ENCODE measurements at regions not wholly inside any gene's neighbourhood (a gene's known extent, or its start where the extent isn't known, plus 50 kb on each side); places are given as distances from the start of the nearest gene placed in this dataset.
"Not testable (repeated sequence)": the region's sequence is repeated elsewhere in the genome, so short reads cannot be mapped to it uniquely, and the experiment has no call there.

DNA sequence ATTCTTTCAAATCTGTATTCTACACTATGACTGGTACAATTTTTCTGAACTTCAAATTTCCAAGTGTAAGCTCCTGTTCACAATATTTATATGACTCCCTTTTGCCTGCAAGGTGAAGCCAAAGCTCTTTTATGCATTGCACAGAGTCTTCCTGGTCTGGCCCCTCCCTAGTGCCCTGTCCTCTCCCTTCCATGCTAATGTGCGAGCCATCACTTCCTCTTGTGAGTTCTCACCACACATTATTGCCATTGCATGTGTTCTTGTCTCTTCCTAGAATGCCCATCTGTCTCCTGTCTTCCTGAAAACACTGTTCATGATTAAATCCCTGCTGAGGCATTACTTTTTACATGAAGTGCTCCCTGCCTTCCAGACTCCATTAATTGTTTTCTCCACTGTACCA, 169.9 kb downstream of the MC4R start:
- no peak for DNase-seq (ENCODE audit: low read depth)

DNA sequence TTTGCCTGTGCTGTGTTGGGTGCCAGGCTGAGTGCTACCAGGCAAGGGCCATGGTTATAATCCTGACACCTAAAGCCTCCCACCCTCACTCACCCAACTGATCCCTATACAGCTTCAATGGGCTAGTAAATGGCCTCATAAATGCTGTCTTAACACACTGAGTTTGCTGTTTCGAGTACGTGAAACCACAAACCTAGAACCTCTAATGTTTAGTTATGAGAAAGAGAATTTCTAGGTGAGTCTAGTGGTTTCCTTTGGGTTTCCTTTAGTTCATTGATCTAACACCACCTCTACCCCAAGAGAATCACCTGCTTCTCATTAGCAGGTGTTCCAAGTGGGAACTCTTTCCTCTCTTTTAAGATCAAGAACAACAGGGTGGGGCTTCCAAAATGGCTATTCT, 172.0 kb downstream of the MC4R start:
- DNase-seq (ENCODE audit: low read depth): no peak

DNA sequence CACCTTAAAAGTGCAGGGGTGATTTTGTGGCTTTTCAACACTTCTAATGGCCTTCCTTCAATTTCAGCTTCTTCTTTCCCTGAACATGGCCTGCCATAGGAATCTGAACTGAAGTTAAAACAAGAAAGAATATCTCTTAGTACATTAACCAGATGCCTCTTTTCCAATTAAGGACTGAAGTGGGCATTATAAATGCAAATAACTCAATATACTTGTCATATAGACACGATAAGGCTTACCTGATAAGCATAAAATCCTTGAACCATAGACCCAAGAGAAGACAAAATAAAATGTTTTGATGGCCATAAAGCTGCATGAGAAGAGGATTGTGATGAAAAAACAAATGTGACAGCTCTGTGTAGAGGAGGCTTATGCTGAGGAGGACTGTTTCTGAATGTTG, 173.1 kb downstream of the MC4R start:
- DNase-seq (ENCODE audit: low read depth): no peak

GRCh38 chr18:60197671-60198462, 174.7 kb downstream of the MC4R start:
- DNase-seq (ENCODE audit: low read depth): no peak

DNA sequence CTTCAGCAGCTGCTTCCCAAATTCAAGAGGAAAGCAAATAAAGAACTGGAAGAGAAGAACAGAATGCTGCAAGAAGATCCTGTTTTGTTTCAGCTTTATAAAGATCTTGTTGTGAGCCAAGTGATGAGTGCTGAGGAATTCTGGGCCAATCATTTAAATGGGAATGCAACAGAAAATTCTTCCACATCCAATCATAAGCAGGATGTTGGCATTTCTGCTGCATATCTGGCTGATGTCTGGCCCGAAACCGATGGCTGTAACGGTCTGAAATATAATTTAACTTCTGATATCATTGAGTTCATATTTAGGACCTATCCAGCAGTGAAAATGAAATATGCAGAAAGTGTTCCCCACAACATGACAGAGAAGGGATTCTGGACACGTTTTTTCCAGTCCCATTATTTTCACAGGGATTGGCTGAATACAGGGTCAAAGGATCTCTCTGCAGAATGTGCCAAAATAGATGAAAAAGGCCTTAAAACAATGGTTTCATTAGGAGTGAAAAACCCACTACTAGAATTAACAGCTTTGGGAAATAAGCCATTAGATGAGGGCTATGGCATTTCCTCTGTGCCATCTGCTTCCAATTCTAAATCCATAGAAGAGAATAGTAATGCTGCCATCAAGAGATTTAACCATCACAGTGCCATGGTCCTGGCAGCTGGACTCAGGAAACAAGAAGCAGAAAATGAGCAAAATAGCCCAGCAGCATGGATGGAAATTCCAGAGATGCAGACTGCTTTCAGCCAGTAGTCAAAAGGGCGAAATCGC, 175.6 kb downstream of the MC4R start:
- no peak for DNase-seq (ENCODE audit: low read depth)

DNA sequence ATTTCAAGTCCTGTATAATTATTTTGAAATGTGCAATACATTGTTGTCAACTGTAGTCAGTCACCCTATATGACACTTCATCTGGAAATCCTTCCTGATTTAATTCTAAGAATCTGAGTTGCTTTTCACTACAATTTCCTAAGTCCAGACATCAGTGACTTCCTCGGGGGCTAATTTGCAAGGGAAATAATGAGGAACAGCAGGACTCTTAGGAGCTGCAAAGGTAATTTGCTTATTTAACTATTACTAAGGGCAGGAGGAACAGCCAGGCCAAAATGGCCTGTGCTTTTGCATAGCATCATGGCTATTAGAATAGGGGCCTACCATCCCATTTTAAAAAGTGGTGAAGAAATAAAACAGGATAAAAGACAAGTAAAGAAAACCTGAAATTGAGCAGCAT, 178.8 kb downstream of the MC4R start:
- no peak for DNase-seq (ENCODE audit: low read depth)

- no peak for DNase-seq (ENCODE audit: low read depth)
Observed at GRCh38 chr18:60191926-60192325, 180.6 kb downstream of the MC4R start.

- DNase-seq (ENCODE audit: low read depth): no peak
Observed at GRCh38 chr18:60189856-60190255, 182.7 kb downstream of the MC4R start.

DNA sequence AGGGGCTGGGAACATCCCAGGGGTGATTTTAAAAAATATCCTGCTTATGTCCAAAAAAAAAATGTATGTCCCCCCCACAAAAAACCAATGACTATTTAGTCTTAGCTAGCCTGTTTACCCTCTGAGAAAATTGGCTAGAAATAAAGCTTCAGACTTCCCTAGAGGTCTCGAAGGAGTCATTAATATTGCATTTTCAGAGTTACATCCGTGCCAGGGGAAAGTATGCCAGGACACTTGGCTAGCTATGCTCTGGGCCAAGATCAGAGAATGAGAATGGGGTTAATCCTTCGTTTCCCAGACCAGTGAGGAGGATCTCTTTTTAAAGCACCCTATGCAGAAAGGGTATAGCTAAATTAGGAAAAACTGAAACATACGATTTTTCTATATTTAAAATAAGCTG, 183.6 kb downstream of the MC4R start:
- DNase-seq (ENCODE audit: low read depth): no peak

- DNase-seq (ENCODE audit: low read depth): no peak
Observed at GRCh38 chr18:60182223-60182622, 190.4 kb downstream of the MC4R start.

DNA sequence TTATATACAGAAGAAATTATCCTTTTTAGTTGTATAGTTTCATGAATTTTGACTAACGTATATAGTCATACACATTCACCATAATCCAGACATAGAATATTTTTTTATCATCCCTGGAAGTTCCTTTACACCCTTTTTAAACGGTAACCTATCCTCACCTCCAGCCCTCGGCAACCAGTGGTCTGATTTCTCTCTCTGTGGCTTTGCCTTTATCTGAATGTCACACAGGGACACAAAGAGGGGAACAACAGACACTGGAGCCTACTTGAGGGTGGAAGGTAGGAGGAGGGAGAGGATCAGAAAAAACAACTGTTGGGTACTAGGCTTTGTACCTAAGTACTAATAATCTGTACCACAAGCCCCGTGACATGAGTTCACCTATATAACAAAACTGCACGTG, 191.9 kb downstream of the MC4R start:
- DNase-seq (ENCODE audit: low read depth): no peak

GRCh38 chr18:60178224-60178623, 194.4 kb downstream of the MC4R start:
- DNase-seq (ENCODE audit: low read depth): not testable (repeated sequence)

DNA sequence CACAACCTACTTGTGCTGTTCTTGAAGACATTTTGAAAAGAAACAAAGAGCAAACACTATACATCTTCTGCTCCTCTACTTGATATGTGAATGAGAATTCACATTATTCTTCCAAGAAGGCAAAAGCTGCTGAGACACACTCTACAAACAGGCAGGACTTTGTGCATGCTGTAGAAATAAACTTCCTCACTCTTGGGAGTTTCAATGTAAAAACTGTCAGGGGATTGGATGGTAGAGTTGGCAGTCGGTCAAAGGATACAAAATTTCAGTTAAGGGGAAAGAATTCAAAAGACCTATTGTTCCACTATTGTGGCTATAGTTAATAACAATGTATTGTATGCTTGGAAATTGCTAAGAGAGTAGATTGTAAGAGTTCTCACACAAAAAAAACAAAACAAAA, 196.3 kb downstream of the MC4R start:
- no peak for DNase-seq (ENCODE audit: low read depth)

DNA sequence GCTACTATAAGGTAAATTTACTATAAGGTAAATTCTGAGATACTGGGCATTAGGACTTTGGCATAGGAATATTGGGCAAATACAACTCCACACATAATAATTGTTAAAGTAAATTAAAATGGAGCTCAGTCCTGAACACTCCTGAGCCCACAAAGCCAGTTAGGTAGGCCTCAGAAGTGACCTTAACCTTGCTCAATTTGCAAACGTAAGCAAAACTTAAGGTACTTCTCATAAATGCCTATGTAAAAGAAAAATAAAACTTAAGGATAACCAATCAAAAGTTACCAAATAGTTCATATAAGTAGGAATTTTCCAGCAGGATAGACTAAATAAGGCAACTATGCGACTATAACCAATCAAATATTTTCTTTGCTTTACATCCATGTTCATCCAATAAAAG, 197.7 kb downstream of the MC4R start:
- DNase-seq (ENCODE audit: low read depth): no peak

DNA sequence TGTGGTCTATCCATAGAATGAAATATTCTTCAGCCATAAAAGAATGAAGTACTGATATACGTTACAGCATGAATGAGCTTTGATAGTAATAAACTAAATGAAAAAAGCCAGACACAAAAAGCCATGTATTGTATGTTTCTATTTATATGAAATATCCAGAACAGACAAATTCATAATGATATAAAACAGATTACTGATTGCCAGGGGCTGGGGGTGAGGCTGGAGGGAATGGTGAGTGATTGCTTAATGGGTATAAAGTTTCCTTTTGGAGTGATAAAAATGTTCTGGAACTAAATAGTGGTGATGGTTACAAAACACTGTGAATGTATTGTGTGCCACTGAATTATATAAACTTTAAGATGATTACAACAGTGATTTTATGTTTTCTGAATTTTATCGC, 200.5 kb downstream of the MC4R start:
- DNase-seq (ENCODE audit: low read depth): no peak

DNA sequence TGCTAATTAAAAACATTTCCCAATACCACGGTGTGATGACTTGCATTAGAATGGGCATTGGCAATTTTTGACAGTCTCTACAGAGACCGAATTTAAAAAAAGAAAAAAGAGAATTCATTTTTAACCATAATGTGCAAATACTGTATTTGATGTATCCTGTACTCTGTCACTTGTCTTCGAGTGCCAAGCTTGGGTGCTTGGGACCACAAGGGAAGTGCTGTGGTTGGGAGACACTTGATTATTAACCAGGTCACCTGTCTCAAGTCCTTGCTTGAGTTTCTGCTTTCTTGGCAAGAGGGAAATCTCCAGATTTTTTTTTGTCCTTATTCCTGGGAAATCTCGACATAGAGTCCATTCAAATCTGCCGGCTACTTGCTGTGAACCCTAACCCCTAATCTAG, 209.0 kb downstream of the MC4R start:
- DNase-seq (ENCODE audit: low read depth): no peak

GRCh38 chr18:60162388-60162787, 210.2 kb downstream of the MC4R start:
- no peak for DNase-seq (ENCODE audit: low read depth)

DNA sequence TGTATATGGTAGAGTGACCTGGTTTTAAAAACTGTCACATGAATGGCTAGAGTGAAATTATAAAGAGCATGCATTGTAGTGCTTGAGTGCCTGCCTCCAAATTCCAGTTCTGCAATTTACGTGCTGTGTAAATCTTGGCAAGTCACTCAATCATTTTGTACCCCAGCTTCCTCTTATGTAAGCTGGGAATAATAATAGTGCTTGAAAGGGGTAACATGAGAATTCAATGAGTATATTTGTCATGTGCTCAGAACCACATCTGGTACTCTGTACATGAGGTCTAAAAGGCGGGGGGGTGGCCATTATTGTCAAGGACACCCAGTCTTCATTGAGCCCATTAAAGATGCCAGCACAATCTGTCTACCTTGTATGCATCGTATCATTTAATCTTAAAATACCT, 214.8 kb downstream of the MC4R start:
- DNase-seq (ENCODE audit: low read depth): no peak

- no peak for DNase-seq (ENCODE audit: low read depth)
Observed at GRCh38 chr18:60153376-60153775, 219.2 kb downstream of the MC4R start.

DNA sequence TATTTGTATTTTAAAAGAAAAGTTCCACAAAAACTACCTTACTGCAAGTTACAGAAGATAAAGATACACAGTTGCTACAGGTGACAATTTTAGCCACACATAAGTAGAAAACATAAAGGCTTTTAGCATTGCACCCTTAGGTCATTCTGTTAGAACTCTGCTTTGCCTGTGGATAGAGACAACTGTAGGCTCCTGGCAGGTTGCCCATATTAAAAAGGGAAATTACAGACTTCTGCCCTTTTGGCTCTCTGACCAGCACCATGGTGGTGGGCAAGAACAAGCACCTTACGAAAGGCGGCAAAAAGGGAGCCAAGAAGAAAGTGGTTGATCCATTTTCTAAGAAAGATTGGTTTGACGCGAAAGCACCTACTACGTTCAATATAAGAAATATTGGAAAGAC, 223.3 kb downstream of the MC4R start:
- DNase-seq (ENCODE audit: low read depth): no peak

- DNase-seq (ENCODE audit: low read depth): no peak
Observed at GRCh38 chr18:60147323-60147722, 225.3 kb downstream of the MC4R start.

DNA sequence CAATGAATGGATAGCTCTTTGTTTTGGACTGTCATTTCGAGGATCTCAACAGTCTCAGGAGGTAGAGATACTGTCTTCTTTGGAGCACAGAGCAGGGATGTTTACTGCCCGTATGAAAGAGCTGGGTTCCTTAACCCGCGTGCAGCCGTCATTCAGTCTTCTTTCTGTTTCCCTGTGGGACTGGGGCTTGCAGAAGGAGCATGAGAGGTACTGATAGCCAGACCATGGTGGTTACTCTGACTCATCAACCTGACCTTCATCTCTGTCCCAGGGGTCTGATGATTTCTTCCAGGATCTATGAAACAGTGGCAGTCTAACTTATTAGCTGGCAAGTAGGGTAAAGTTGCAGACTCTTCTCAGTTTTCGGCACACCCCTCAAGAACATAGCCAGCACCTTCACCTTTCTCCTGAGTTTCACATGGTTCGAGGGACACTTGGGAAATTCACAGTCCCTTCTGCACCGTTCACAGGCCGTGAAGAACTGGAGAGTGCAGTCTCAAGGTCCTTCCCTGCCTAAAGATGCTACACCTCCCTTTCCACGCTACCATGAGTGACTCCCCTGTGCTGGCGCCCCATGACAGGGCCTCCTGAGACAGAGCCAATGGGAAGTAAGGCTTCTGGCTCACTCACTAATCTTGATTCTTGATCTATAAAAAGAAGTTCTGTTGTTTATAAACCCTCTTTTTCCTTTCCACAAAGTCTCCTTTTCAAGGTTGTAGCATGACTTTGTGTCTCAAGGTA, 226.2 kb downstream of the MC4R start:
- DNase-seq (ENCODE audit: low read depth): peak; percentile 8

- DNase-seq (ENCODE audit: low read depth): no peak
Observed at GRCh38 chr18:60145776-60146175, 226.8 kb downstream of the MC4R start.

Data from amniotic epithelial cell (primary cell).